ENCODE measurements at regions not wholly inside any gene's neighbourhood (a gene's known extent, or its start where the extent isn't known, plus 50 kb on each side); places are given as distances from the start of the nearest gene placed in this dataset.

DNA sequence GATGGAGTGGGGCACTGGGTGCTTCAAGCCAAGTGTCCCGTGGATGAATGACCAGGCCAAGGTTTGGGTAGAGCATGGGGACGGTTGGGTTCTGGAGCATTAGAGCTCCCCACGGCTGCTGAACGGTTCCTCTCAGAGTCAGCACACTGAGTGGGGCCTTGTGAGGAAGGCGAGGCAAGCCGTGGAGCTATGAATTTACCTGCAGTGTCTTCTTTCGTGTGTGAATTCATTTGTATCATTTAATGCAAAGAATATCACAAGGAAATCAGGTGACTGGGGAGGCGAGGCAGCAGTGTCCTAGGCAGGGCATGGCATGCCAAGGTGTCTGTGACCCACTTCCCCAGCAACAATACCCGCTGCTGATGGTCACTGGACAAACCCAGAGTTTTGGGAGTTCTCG lies 343.5 kb upstream of the B3GAT1 start:
- DNase-seq (ENCODE audit: low read depth in 1 of 2, low spot score in 2 of 2) (no peak), FAIRE-seq (no peak)
- Histone ChIP-seq H3K9me3 (ENCODE audit: insufficient read depth in 2 of 2, low read depth in 1 of 2, low read length in 1 of 2) (no peaks in the 10 kb centered on the region), H4K20me1 (replicated peaks in 1 of 2; ENCODE audit: control insufficient read depth in 1 of 2, insufficient read depth in 2 of 2, low read length in 2 of 2) (no peaks in the 10 kb centered on the region), H3K79me1 (ENCODE audit: low read depth, low read length) (no peaks in the 10 kb centered on the region), H3K9ac (replicated peaks in 1 of 4; ENCODE audit: extremely low read depth in 1 of 4, low read depth in 3 of 4, low read length in 3 of 4) (no peak overlapping the region), H3K4ac (replicated peaks; ENCODE audit: insufficient read length, low read depth, low read length) (no peak overlapping the region), H3K23me2 (ENCODE audit: low read depth, low read length) (no peaks in the 10 kb centered on the region), H3K79me2 (ENCODE audit: control insufficient read depth in 1 of 2, insufficient read depth in 2 of 2, low read length in 2 of 2) (no peaks in the 10 kb centered on the region), H2BK12ac (ENCODE audit: low read depth, low read length) (no peak overlapping the region), H3K27ac (ENCODE audit: low read depth, low read length) (no peak overlapping the region), H3K4me2 (ENCODE audit: insufficient read depth in 1 of 2, low read depth in 2 of 2, low read length in 2 of 2) (no peak overlapping the region), H3K36me3 (ENCODE audit: control insufficient read depth in 2 of 4, insufficient read depth in 4 of 4, low read length in 3 of 4) (no peaks in the 10 kb centered on the region), H2AK5ac (ENCODE audit: low read depth, low read length) (no peak overlapping the region), H3K14ac (ENCODE audit: insufficient read length) (no peak overlapping the region), H4K8ac (ENCODE audit: extremely low read depth, insufficient read depth, low read length) (no peak overlapping the region), H2BK5ac (ENCODE audit: low read depth, low read length) (no peak overlapping the region), H2AFZ (ENCODE audit: low read length) (no peak overlapping the region), H3K4me1 (replicated peaks in 1 of 4; ENCODE audit: control insufficient read depth in 3 of 4, insufficient read depth in 4 of 4, low read length in 3 of 4) (no peaks in the 10 kb centered on the region), H4K91ac (replicated peaks; ENCODE audit: insufficient read length, low read length) (no peak overlapping the region), H3K56ac (replicated peaks; ENCODE audit: insufficient read length, low read depth, low read length) (no peak overlapping the region), H2BK120ac (replicated peaks; ENCODE audit: low read depth, low read length) (no peak overlapping the region), H2BK15ac (ENCODE audit: low read length) (no peak overlapping the region), H3K23ac (ENCODE audit: insufficient read length) (no peak overlapping the region), H2BK20ac (ENCODE audit: low read length) (no peak overlapping the region), H3K18ac (ENCODE audit: extremely low read depth, low read length) (no peak overlapping the region), H4K5ac (ENCODE audit: insufficient read length, low read depth, low read length) (no peak overlapping the region), H3K4me3 (ENCODE audit: extremely low read depth in 1 of 4, insufficient read depth in 2 of 4, low read depth in 3 of 4, low read length in 4 of 4) (no peak overlapping the region), H3K27me3 (replicated peaks in 1 of 4; ENCODE audit: control insufficient read depth in 3 of 4, extremely low read depth in 1 of 4, insufficient read depth in 3 of 4, low read length in 3 of 4) (no peaks in the 10 kb centered on the region; a peak in 1 of 7 replicates)
- ChIA-PET POLR2A (ENCODE audit: partially characterized antibody) (interaction anchor here (1.5 kb wide), 1 partner anchor 13 kb away, joined by 3 read pairs; no protein-coding TSS in a partner anchor), CTCF (ENCODE audit: partially characterized antibody) (no interaction called here)
- 89% methylated on average over 10 of the region's 10 CpGs; no CpG with 5 or more reads in 1 of the 2 experiments for WGBS, 2 experiments (ENCODE audit: extremely low coverage in 1 of 2, insufficient coverage in 1 of 2, insufficient read length in 1 of 2, insufficient replicate concordance in 2 of 2, low coverage in 1 of 2, low lambda C conversion rate in 2 of 2, missing lambda C conversion rate in 1 of 2)
- no peak for TF ChIP-seq SIRT6 (IDR thresholded peaks at IDR 0.05; ENCODE audit: low read length)
- no peak for TF ChIP-seq HDAC2 (IDR thresholded peaks at IDR 0.05; ENCODE audit: borderline replicate concordance in 1 of 2, low read depth in 2 of 2, low read length in 2 of 2)
- TF ChIP-seq, protein P1, sequence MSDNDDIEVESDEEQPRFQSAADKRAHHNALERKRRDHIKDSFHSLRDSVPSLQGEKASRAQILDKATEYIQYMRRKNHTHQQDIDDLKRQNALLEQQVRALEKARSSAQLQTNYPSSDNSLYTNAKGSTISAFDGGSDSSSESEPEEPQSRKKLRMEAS (IDR thresholded peaks at IDR 0.05) = no peak
- no peak for TF ChIP-seq TBP (IDR thresholded peaks at IDR 0.05; ENCODE audit: low read depth, low read length)
- TF ChIP-seq SAP30 (IDR thresholded peaks at IDR 0.05; ENCODE audit: insufficient read depth, insufficient replicate concordance, low read length) = no peak
- no peak for TF ChIP-seq MAFK (IDR thresholded peaks at IDR 0.05; ENCODE audit: low read depth, low read length)
- TF ChIP-seq TAF1 (IDR thresholded peaks at IDR 0.05; ENCODE audit: low read depth, low read length) = no peak
- TF ChIP-seq SIX5 (IDR thresholded peaks at IDR 0.05; ENCODE audit: low read depth, low read length) = no peak
- no peak for TF ChIP-seq RAD21 (IDR thresholded peaks at IDR 0.05 in 1 of 2, conservative IDR thresholded peaks at IDR 0.05 in 1 of 2; ENCODE audit: low read depth in 2 of 2, low read length in 2 of 2)
- TF ChIP-seq JUND (IDR thresholded peaks at IDR 0.05; ENCODE audit: low read length) = no peak
- TF ChIP-seq CBX8 (IDR thresholded peaks at IDR 0.05; ENCODE audit: borderline replicate concordance, low read depth, low read length) = no peak
- no peak for TF ChIP-seq CHD2 (IDR thresholded peaks at IDR 0.05; ENCODE audit: low read length)
- TF ChIP-seq ZNF274 (IDR thresholded peaks at IDR 0.05; ENCODE audit: borderline replicate concordance, extremely low read depth, low read length) = no peak
- TF ChIP-seq, protein P2, sequence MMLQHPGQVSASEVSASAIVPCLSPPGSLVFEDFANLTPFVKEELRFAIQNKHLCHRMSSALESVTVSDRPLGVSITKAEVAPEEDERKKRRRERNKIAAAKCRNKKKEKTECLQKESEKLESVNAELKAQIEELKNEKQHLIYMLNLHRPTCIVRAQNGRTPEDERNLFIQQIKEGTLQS (IDR thresholded peaks at IDR 0.05; ENCODE audit: insufficient read depth, low read depth, low read length) = no peak
- no peak for TF ChIP-seq SRF (IDR thresholded peaks at IDR 0.05; ENCODE audit: low read depth, low read length)
